ENCODE measurements at regions not wholly inside any gene's neighbourhood (a gene's known extent, or its start where the extent isn't known, plus 50 kb on each side); places are given as distances from the start of the nearest gene placed in this dataset.

GRCh38 chr10:77710759-77711682 is 73.4 kb upstream of the KCNMA1 start:
- no peaks in the 10 kb centered on the region for H3K36me3 ChIP-seq
- TF ChIP-seq CTCF (IDR thresholded peaks at IDR 0.05), result peak; percentile 97 to 98 (median 98)
- 17 to 24% methylated on average over 42 to 51 of the region's 51 CpGs for WGBS, 2 donors
- no peak for FAIRE-seq
- H3K4me3 ChIP-seq, result peak overlapping the region; percentile 11 to 43 (median 22)
- intact Hi-C loops (cut with DNase I), result loop anchor here in 2 of 3 donors (5.0 to 10.0 kb wide), 2 partner anchors 536 to 544 kb away; no protein-coding TSS in a partner anchor
- ATAC-seq, result peak; percentile 97 to 100 (median 100)
- H3K4me1 ChIP-seq, result no peaks in the 10 kb centered on the region
- H3K27me3 ChIP-seq, result no peaks in the 10 kb centered on the region
- peak; percentile 55 to 98 (median 82) for DNase-seq
- H3K9me3 ChIP-seq, result no peaks in the 10 kb centered on the region
- no peak overlapping the region for H3K27ac ChIP-seq

GRCh38 chr10:77710081-77710551 is 72.5 kb upstream of the KCNMA1 start:
- ATAC-seq, result no peak
- no peak for TF ChIP-seq CTCF (IDR thresholded peaks at IDR 0.05)
- peak in 1 of 6 donors; percentile 58 for DNase-seq
- no peak overlapping the region for H3K4me3 ChIP-seq
- H3K4me1 ChIP-seq, result no peaks in the 10 kb centered on the region
- H3K36me3 ChIP-seq, result no peaks in the 10 kb centered on the region
- WGBS, 2 donors, result 76 to 82% methylated on average over 14 of the region's 14 CpGs
- no peak overlapping the region for H3K27ac ChIP-seq
- H3K9me3 ChIP-seq, result no peaks in the 10 kb centered on the region
- intact Hi-C loops (cut with DNase I), result loop anchor here in 2 of 3 donors (5.0 to 10.0 kb wide), 2 partner anchors 535 to 543 kb away; no protein-coding TSS in a partner anchor
- no peak for FAIRE-seq
- H3K27me3 ChIP-seq, result no peaks in the 10 kb centered on the region

GRCh38 chr10:77707570-77707969 is 70.0 kb upstream of the KCNMA1 start:
- intact Hi-C loops (cut with DNase I), result no loop called here
- FAIRE-seq (no peak), DNase-seq (no peak), ATAC-seq (no peak)
- H3K36me3 ChIP-seq, result no peaks in the 10 kb centered on the region
- H3K27ac ChIP-seq, result no peak overlapping the region
- WGBS, 2 donors, result 40 to 49% methylated on average over 1 of the region's 1 CpG
- no peaks in the 10 kb centered on the region for H3K9me3 ChIP-seq
- TF ChIP-seq CTCF (IDR thresholded peaks at IDR 0.05), result no peak
- H3K4me3 ChIP-seq, result no peak overlapping the region
- no peaks in the 10 kb centered on the region for H3K4me1 ChIP-seq
- H3K27me3 ChIP-seq, result no peaks in the 10 kb centered on the region

GRCh38 chr10:77702166-77702565 is 64.6 kb upstream of the KCNMA1 start:
- DNase-seq (no peak), ATAC-seq (no peak), FAIRE-seq (no peak)
- Histone ChIP-seq H3K4me3 (no peak overlapping the region), H3K36me3 (no peaks in the 10 kb centered on the region), H3K27ac (no peak overlapping the region), H3K27me3 (no peaks in the 10 kb centered on the region), H3K4me1 (no peaks in the 10 kb centered on the region), H3K9me3 (no peaks in the 10 kb centered on the region)
- TF ChIP-seq CTCF (IDR thresholded peaks at IDR 0.05), result no peak
- WGBS, 2 donors, result 68 to 71% methylated on average over 3 of the region's 3 CpGs
- intact Hi-C loops (cut with DNase I), result no loop called here

- Histone ChIP-seq H3K4me3 (no peak overlapping the region), H3K27me3 (no peaks in the 10 kb centered on the region), H3K9me3 (no peaks in the 10 kb centered on the region), H3K4me1 (no peaks in the 10 kb centered on the region), H3K27ac (no peak overlapping the region), H3K36me3 (no peaks in the 10 kb centered on the region)
- FAIRE-seq (no peak), ATAC-seq (no peak), DNase-seq (no peak)
- TF ChIP-seq CTCF (IDR thresholded peaks at IDR 0.05), result no peak
- WGBS, 2 donors, result 30 to 39% methylated on average over 1 of the region's 1 CpG
- intact Hi-C loops (cut with DNase I), result no loop called here
Observed at GRCh38 chr10:77700086-77700485, 62.5 kb upstream of the KCNMA1 start.
